ENCODE measurements at regions not wholly inside any gene's neighbourhood (a gene's known extent, or its start where the extent isn't known, plus 50 kb on each side); places are given as distances from the start of the nearest gene placed in this dataset.
A peak's percentile ranks its signal among the peaks of the same experiment; 100 is the strongest.

DNA sequence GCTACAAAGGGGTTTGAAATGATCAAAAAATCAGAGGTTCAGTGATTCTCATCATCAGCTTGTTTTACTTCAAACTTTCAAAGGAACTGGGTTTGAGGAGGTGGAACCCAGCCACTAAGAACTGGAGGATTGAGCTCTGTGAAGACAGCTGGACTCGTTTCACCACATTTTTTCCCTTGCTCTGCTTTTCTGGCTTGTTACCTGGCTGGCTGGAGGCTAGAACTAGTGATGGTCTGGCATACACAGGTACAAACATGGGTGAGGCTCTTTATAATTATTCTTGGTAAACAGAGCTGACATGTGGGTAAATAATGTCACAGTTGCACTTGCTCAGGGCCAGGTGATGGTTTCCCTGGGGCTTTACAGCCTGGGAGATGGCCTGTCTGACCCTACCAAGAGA lies 352.5 kb downstream of the FGFR2 start:
- H3K79me1 ChIP-seq (ENCODE audit: low read length), result peaks cover 8% of the 10 kb centered on the region
- H2BK12ac ChIP-seq (ENCODE audit: low read length), result peak overlapping the region; percentile 79
- H2AK5ac ChIP-seq (ENCODE audit: low read length), result no peak overlapping the region
- H2BK5ac ChIP-seq (ENCODE audit: low read depth, low read length, poor library complexity), result peak overlapping the region; percentile 61
- H4K91ac ChIP-seq (ENCODE audit: low read depth, low read length), result no peak overlapping the region
- H3K79me2 ChIP-seq (ENCODE audit: control insufficient read depth, insufficient read depth, low read length, poor library complexity), result no peaks in the 10 kb centered on the region
- peak; percentile 7 to 43 for DNase-seq
- H3K18ac ChIP-seq (ENCODE audit: low read length), result no peak overlapping the region
- H3K4me3 ChIP-seq (ENCODE audit: low read depth, low read length), result no peak overlapping the region
- peak overlapping the region; percentile 3 for H3K4me2 ChIP-seq (ENCODE audit: low read length)
- no peak overlapping the region for H3K4ac ChIP-seq (ENCODE audit: low read depth, low read length)
- peak overlapping the region; percentile 55 for H2BK120ac ChIP-seq (ENCODE audit: insufficient read depth, low read length, poor library complexity)
- H3K36me3 ChIP-seq (ENCODE audit: control insufficient read depth in 1 of 2, insufficient read depth in 2 of 2, low read length in 2 of 2), result no peaks in the 10 kb centered on the region
- no CpG with 5 or more reads among the region's 1 CpG for WGBS (ENCODE audit: extremely low coverage, insufficient coverage, insufficient read length)
- H3K27me3 ChIP-seq (ENCODE audit: insufficient read depth, low read length), result no peaks in the 10 kb centered on the region
- H4K12ac ChIP-seq (ENCODE audit: low read depth, low read length), result no peak overlapping the region
- no peak overlapping the region for H3K23ac ChIP-seq (ENCODE audit: low read length)
- no peak overlapping the region for H2AFZ ChIP-seq (ENCODE audit: insufficient read depth, low read length, poor library complexity)
- no peaks in the 10 kb centered on the region for H3K9me3 ChIP-seq (ENCODE audit: insufficient read depth, low read depth, low read length)
- no peak overlapping the region for H3K14ac ChIP-seq (ENCODE audit: low read length)
- H3K27ac ChIP-seq (ENCODE audit: low read depth, low read length), result peak overlapping the region; percentile 78
- H3K9ac ChIP-seq (ENCODE audit: low read length), result no peak overlapping the region
- no peak overlapping the region for H4K8ac ChIP-seq (ENCODE audit: low read depth, low read length)
- H3K4me1 ChIP-seq (ENCODE audit: control insufficient read depth in 1 of 2, insufficient read depth in 2 of 2, low read length in 2 of 2), result peaks cover 5 to 11% of the 10 kb centered on the region in 2 experiments

DNA sequence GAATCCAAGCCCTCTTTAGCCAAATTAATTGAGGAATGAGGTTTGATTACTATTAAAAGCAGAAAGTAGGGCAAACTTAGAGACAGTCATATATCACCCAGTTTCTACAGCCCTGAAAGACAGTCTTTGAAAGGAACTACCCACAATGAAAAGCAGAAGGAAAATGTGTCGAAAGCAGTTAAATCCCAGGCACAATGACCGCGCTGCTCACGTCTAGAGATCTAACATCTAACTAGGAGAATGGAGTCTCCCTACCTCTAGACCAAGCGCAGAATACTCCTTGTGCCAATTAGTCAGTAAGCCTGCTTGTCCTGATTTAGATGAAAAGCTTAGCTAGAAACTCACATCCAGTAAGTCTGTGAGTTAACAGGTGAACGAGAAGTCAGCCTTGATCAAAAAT lies 350.0 kb downstream of the FGFR2 start:
- peaks cover 8% of the 10 kb centered on the region for H3K79me1 ChIP-seq (ENCODE audit: low read length)
- no peak overlapping the region for H2BK120ac ChIP-seq (ENCODE audit: insufficient read depth, low read length, poor library complexity)
- H3K9ac ChIP-seq (ENCODE audit: low read length), result no peak overlapping the region
- no peak overlapping the region for H3K18ac ChIP-seq (ENCODE audit: low read length)
- no peak for DNase-seq
- peaks cover 1% of the 10 kb centered on the region for H3K9me3 ChIP-seq (ENCODE audit: insufficient read depth, low read depth, low read length)
- no peak overlapping the region for H4K8ac ChIP-seq (ENCODE audit: low read depth, low read length)
- H3K4me3 ChIP-seq (ENCODE audit: low read depth, low read length), result no peak overlapping the region
- no peak overlapping the region for H4K12ac ChIP-seq (ENCODE audit: low read depth, low read length)
- H3K36me3 ChIP-seq (ENCODE audit: control insufficient read depth in 1 of 2, insufficient read depth in 2 of 2, low read length in 2 of 2), result no peaks in the 10 kb centered on the region
- no peak overlapping the region for H4K91ac ChIP-seq (ENCODE audit: low read depth, low read length)
- H2BK5ac ChIP-seq (ENCODE audit: low read depth, low read length, poor library complexity), result no peak overlapping the region
- H3K23ac ChIP-seq (ENCODE audit: low read length), result no peak overlapping the region
- H3K27ac ChIP-seq (ENCODE audit: low read depth, low read length), result no peak overlapping the region
- H2AFZ ChIP-seq (ENCODE audit: insufficient read depth, low read length, poor library complexity), result no peak overlapping the region
- H3K4me1 ChIP-seq (ENCODE audit: control insufficient read depth in 1 of 2, insufficient read depth in 2 of 2, low read length in 2 of 2), result peaks cover 5 to 6% of the 10 kb centered on the region in 2 experiments
- no peak overlapping the region for H2AK5ac ChIP-seq (ENCODE audit: low read length)
- no peak overlapping the region for H3K4ac ChIP-seq (ENCODE audit: low read depth, low read length)
- no peaks in the 10 kb centered on the region for H3K27me3 ChIP-seq (ENCODE audit: insufficient read depth, low read length)
- no CpG with 5 or more reads among the region's 6 CpGs for WGBS (ENCODE audit: extremely low coverage, insufficient coverage, insufficient read length)
- no peaks in the 10 kb centered on the region for H3K79me2 ChIP-seq (ENCODE audit: control insufficient read depth, insufficient read depth, low read length, poor library complexity)
- H3K4me2 ChIP-seq (ENCODE audit: low read length), result no peak overlapping the region
- no peak overlapping the region for H3K14ac ChIP-seq (ENCODE audit: low read length)
- no peak overlapping the region for H2BK12ac ChIP-seq (ENCODE audit: low read length)

DNA sequence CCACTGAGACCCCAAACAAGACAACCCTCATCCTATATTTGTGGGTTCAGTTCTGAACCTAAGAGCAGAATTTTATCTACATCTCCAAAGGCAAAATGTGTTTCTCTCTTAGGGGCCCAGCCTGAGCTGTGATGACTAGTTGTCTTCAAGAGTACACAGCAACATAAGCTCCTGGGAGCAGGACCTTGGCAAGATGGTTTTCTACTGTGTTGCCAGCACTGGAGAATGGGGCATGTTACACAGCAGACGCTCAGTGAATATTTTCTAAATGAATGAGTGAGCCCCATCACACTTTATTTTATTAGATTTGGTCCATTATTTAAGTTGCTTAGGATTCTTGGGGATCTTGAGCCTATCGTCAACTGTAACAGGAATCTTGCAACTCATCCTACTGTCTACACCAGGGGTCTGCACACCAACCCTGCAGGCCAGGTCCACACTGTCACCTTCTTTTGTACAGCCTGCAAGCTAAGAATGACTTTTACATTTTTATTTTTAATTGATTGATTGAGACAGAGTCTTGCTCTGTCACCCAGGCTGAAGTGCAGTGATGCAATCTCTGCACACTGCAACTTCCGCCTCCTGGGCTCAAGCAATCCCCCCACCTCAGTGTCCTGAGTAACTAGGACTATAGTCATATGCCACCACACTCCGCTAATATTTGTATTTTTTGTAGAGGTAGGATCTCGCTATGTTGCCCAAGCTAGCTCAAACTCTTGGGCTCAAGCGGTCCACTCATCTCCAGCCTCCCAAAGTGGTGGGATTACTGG lies 347.1 kb downstream of the FGFR2 start:
- H3K18ac ChIP-seq (ENCODE audit: low read length), result no peak overlapping the region
- H4K91ac ChIP-seq (ENCODE audit: low read depth, low read length), result no peak overlapping the region
- H2BK120ac ChIP-seq (ENCODE audit: insufficient read depth, low read length, poor library complexity), result no peak overlapping the region
- H3K79me1 ChIP-seq (ENCODE audit: low read length), result no peaks in the 10 kb centered on the region
- H2BK5ac ChIP-seq (ENCODE audit: low read depth, low read length, poor library complexity), result no peak overlapping the region
- no peak overlapping the region for H3K27ac ChIP-seq (ENCODE audit: low read depth, low read length)
- H3K79me2 ChIP-seq (ENCODE audit: control insufficient read depth, insufficient read depth, low read length, poor library complexity), result no peaks in the 10 kb centered on the region
- peaks cover 1% of the 10 kb centered on the region for H3K9me3 ChIP-seq (ENCODE audit: insufficient read depth, low read depth, low read length)
- no peak overlapping the region for H3K23ac ChIP-seq (ENCODE audit: low read length)
- H4K8ac ChIP-seq (ENCODE audit: low read depth, low read length), result no peak overlapping the region
- no peak overlapping the region for H3K4me2 ChIP-seq (ENCODE audit: low read length)
- H3K4ac ChIP-seq (ENCODE audit: low read depth, low read length), result no peak overlapping the region
- H3K14ac ChIP-seq (ENCODE audit: low read length), result no peak overlapping the region
- no peaks in the 10 kb centered on the region for H3K4me1 ChIP-seq (ENCODE audit: control insufficient read depth in 1 of 2, insufficient read depth in 2 of 2, low read length in 2 of 2)
- no peak overlapping the region for H3K4me3 ChIP-seq (ENCODE audit: low read depth, low read length)
- no peak overlapping the region for H2BK12ac ChIP-seq (ENCODE audit: low read length)
- H2AFZ ChIP-seq (ENCODE audit: insufficient read depth, low read length, poor library complexity), result no peak overlapping the region
- no peak overlapping the region for H2AK5ac ChIP-seq (ENCODE audit: low read length)
- no peak overlapping the region for H3K9ac ChIP-seq (ENCODE audit: low read length)
- H3K36me3 ChIP-seq (ENCODE audit: control insufficient read depth in 1 of 2, insufficient read depth in 2 of 2, low read length in 2 of 2), result no peaks in the 10 kb centered on the region
- WGBS (ENCODE audit: extremely low coverage, insufficient coverage, insufficient read length), result no CpG with 5 or more reads among the region's 6 CpGs
- no peaks in the 10 kb centered on the region for H3K27me3 ChIP-seq (ENCODE audit: insufficient read depth, low read length)
- H4K12ac ChIP-seq (ENCODE audit: low read depth, low read length), result no peak overlapping the region
- no peak for DNase-seq

DNA sequence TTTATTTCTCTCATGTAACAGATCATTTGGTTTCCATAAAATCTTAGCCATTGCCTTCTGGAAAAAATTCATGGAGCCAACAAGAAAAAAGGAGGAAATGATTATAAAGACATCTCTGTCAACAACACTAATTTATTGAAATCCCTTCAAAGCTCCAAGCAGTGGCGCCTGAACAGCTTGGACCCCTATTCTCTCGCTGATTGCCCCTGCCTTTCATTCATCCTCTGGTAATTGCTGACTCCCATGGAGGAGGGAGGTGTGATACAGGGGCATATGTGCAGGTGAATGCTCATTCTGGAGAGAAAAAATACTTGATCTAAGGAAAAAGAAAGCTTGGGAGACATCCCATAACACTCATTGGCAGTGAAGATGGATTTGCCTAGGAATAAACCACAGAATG lies 345.5 kb downstream of the FGFR2 start:
- peaks cover 1% of the 10 kb centered on the region for H3K9me3 ChIP-seq (ENCODE audit: insufficient read depth, low read depth, low read length)
- H3K4me1 ChIP-seq (ENCODE audit: control insufficient read depth in 1 of 2, insufficient read depth in 2 of 2, low read length in 2 of 2), result no peaks in the 10 kb centered on the region
- H3K23ac ChIP-seq (ENCODE audit: low read length), result no peak overlapping the region
- H3K27ac ChIP-seq (ENCODE audit: low read depth, low read length), result no peak overlapping the region
- no peak overlapping the region for H4K8ac ChIP-seq (ENCODE audit: low read depth, low read length)
- no peak overlapping the region for H3K4me2 ChIP-seq (ENCODE audit: low read length)
- H3K79me1 ChIP-seq (ENCODE audit: low read length), result no peaks in the 10 kb centered on the region
- H3K79me2 ChIP-seq (ENCODE audit: control insufficient read depth, insufficient read depth, low read length, poor library complexity), result no peaks in the 10 kb centered on the region
- no peak for DNase-seq
- no peak overlapping the region for H3K4me3 ChIP-seq (ENCODE audit: low read depth, low read length)
- no peak overlapping the region for H4K91ac ChIP-seq (ENCODE audit: low read depth, low read length)
- no peaks in the 10 kb centered on the region for H3K36me3 ChIP-seq (ENCODE audit: control insufficient read depth in 1 of 2, insufficient read depth in 2 of 2, low read length in 2 of 2)
- no peak overlapping the region for H2AFZ ChIP-seq (ENCODE audit: insufficient read depth, low read length, poor library complexity)
- H4K12ac ChIP-seq (ENCODE audit: low read depth, low read length), result no peak overlapping the region
- WGBS (ENCODE audit: extremely low coverage, insufficient coverage, insufficient read length), result no CpG with 5 or more reads among the region's 2 CpGs
- no peak overlapping the region for H3K9ac ChIP-seq (ENCODE audit: low read length)
- H3K14ac ChIP-seq (ENCODE audit: low read length), result no peak overlapping the region
- no peak overlapping the region for H2AK5ac ChIP-seq (ENCODE audit: low read length)
- no peak overlapping the region for H3K4ac ChIP-seq (ENCODE audit: low read depth, low read length)
- no peak overlapping the region for H2BK12ac ChIP-seq (ENCODE audit: low read length)
- no peak overlapping the region for H2BK5ac ChIP-seq (ENCODE audit: low read depth, low read length, poor library complexity)
- H2BK120ac ChIP-seq (ENCODE audit: insufficient read depth, low read length, poor library complexity), result no peak overlapping the region
- no peaks in the 10 kb centered on the region for H3K27me3 ChIP-seq (ENCODE audit: insufficient read depth, low read length)
- no peak overlapping the region for H3K18ac ChIP-seq (ENCODE audit: low read length)

All from trophoblast cell (in vitro differentiated cells and primary cell).